Brain microvascular endothelial cell (primary cell): ENCODE measurements at regions not wholly inside any gene's neighbourhood (a gene's known extent, or its start where the extent isn't known, plus 50 kb on each side); places are given as distances from the start of the nearest gene placed in this dataset.

ENCODE experiments used
- DNase-seq: peaks from one replicate; pipeline ENCODE4 v3.0.0-alpha.2; 2020
- H3K27ac ChIP-seq: fragments of 250-450 bp; sonication (Bioruptor Pico); 2 replicates; pipeline ENCODE4 v1.5.1; 2020; ENCODE audit warnings: mild to moderate bottlenecking, moderate library complexity
- H3K27me3 ChIP-seq: fragments of 250-450 bp; sonication (Bioruptor Pico); replicated peaks from 2 replicates; pipeline ENCODE4 v1.5.1; 2020; ENCODE audit warnings: mild to moderate bottlenecking
- H3K36me3 ChIP-seq: fragments of 250-450 bp; sonication (Bioruptor Pico); replicated peaks from 2 replicates; pipeline ENCODE4 v1.5.1; 2020; ENCODE audit warnings: mild to moderate bottlenecking
- H3K4me3 ChIP-seq: 2 replicates; pipeline ENCODE4 v1.5.1; 2011; ENCODE audit warnings: low read depth, mild to moderate bottlenecking, control low read depth, low read length, moderate library complexity
- CTCF ChIP-seq: IDR thresholded peaks from 2 replicates; pipeline ENCODE4 v1.5.1; 2011; ENCODE audit warnings: low read depth, mild to moderate bottlenecking, moderate library complexity, low read length, control low read depth, inconsistent platforms; ENCODE audit errors: missing control alignments
- in situ Hi-C: cut with HindIII; loops from 2 replicates; pipeline ENCODE4 v1.10.0; 2017; ENCODE audit warnings: low sequenced_read_pairs, low pct_ligation_motif_present

- Histone ChIP-seq H3K27ac (no peak overlapping the region), H3K4me3 (no peak overlapping the region), H3K36me3 (no peaks in the 10 kb centered on the region), H3K27me3 (no peaks in the 10 kb centered on the region)
- no peak for TF ChIP-seq CTCF
- DNase-seq, result no peak
- in situ Hi-C loops, result no loop called here
Observed at GRCh38 chrX:16308773-16309172, 141.5 kb downstream of the MAGEB17 start.

GRCh38 chrX:16310326-16310725 is 143.0 kb downstream of the MAGEB17 start:
- Histone ChIP-seq H3K27ac (no peak overlapping the region), H3K27me3 (no peaks in the 10 kb centered on the region), H3K4me3 (no peak overlapping the region), H3K36me3 (no peaks in the 10 kb centered on the region)
- in situ Hi-C loops, result no loop called here
- no peak for DNase-seq
- TF ChIP-seq CTCF, result no peak

- in situ Hi-C loops, result no loop called here
- H3K27ac ChIP-seq, result no peak overlapping the region
- no peaks in the 10 kb centered on the region for H3K36me3 ChIP-seq
- DNase-seq, result no peak
- no peak for TF ChIP-seq CTCF
- no peak overlapping the region for H3K4me3 ChIP-seq
- no peaks in the 10 kb centered on the region for H3K27me3 ChIP-seq
Observed at GRCh38 chrX:16311671-16312070, 144.4 kb downstream of the MAGEB17 start.

GRCh38 chrX:16312761-16313623 is 145.7 kb downstream of the MAGEB17 start:
- in situ Hi-C loops, result no loop called here
- Histone ChIP-seq H3K27ac (no peak overlapping the region), H3K4me3 (no peak overlapping the region), H3K36me3 (no peaks in the 10 kb centered on the region), H3K27me3 (no peaks in the 10 kb centered on the region)
- DNase-seq, result no peak
- no peak for TF ChIP-seq CTCF

GRCh38 chrX:16316331-16316730 is 149.1 kb downstream of the MAGEB17 start:
- no peak for DNase-seq
- in situ Hi-C loops, result no loop called here
- no peaks in the 10 kb centered on the region for H3K36me3 ChIP-seq

More at GRCh38 chrX:16316331-16316730, 149.1 kb downstream of the MAGEB17 start:
- no peak for TF ChIP-seq CTCF
- no peak overlapping the region for H3K27ac ChIP-seq
- H3K4me3 ChIP-seq, result no peak overlapping the region
- no peaks in the 10 kb centered on the region for H3K27me3 ChIP-seq
